ENCODE measurements at regions not wholly inside any gene's neighbourhood (a gene's known extent, or its start where the extent isn't known, plus 50 kb on each side); places are given as distances from the start of the nearest gene placed in this dataset.

- TF ChIP-seq CTCF (IDR thresholded peaks at IDR 0.05): no peak
- TF ChIP-seq POLR2A (IDR thresholded peaks at IDR 0.05): no peak
Observed at GRCh38 chr6:82641677-82642076, 278.1 kb downstream of the TPBG start.

Measured in right lobe of liver (tissue), 4 donors.